CD4-positive, alpha-beta T cell treated with Interleukin-6 for 4 hours (primary cell): ENCODE measurements at regions not wholly inside any gene's neighbourhood (a gene's known extent, or its start where the extent isn't known, plus 50 kb on each side); places are given as distances from the start of the nearest gene placed in this dataset.

ENCODE experiments used
- DNase-seq: peaks from one replicate; pipeline ENCODE4 v3.0.0-alpha.2; 2020; ENCODE audit warnings: mixed read lengths

DNA sequence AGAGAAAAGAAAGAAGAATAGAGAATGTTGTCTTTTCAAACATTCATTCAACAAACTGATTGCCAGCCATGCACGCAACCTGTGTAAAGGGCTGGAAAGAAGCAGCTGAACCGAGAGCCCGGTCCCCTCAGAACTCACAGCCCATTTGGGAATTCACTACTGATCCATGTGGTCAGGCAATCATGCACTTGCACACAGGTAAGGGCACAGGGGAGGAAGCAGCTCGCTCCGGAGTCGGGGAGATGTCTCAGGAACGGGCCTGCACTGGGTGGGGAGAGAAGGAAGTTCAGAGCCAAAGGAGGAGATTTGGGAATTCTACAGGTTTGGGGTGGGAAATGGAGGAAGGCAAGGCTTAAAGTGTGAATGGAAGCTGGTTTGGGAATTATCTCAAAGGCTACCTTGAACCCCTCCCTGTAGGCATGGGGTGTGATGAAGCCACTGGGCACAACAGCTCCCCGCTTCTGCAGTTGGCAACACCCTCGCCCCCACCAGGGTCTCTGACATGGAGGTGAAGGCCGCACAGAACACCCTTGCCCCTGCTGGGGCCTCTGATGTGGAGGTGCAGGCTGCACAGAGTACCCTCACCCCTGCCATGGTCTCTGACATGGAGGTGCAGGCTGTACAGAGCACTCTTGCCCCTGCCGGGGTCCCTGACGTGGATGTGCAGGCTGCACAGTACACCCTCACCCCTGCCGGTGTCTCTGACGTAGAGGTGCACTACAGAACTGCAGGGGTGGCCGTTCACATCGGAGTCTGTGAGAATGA is 194.4 kb upstream of the RNF32 start:
- no peak for DNase-seq

DNA sequence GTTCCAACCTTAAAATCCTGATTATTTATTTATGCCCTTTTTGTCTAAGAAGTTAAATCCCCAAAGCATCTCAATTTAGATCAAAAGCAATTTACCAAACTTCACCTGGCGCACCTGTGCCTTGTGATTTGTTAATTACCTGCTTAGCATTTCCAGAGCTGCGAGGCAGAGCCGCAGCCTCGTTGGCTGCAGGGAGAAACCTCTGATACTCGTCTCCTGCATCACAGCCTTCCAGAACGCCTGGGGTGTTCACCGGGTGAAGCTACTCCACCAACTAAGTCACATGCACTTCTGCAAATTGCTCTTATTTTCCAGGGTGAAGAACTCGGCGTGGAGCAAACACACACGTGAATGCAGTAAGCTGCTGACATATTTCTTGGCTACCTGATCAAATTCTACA is 198.1 kb upstream of the RNF32 start:
- DNase-seq: no peak

DNA sequence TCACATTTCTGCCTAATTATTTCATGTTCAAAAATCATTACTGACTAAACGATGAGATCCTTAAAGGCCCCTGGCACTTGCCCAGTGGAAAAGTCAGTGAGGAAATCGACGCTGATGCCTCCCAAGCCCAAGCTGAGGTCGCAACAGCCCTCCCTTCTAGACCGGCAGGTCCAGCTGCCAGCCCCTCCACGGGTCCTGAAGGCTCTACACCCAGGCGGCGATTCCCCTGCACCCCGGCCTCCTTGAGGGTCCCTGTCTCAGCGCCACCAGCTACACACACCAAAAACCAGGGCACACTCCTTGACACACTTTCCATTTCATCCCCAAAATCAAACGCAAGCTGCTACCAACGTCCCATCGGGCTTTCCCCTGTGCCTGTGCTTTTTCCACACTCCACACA is 200.1 kb upstream of the RNF32 start:
- no peak for DNase-seq

DNA sequence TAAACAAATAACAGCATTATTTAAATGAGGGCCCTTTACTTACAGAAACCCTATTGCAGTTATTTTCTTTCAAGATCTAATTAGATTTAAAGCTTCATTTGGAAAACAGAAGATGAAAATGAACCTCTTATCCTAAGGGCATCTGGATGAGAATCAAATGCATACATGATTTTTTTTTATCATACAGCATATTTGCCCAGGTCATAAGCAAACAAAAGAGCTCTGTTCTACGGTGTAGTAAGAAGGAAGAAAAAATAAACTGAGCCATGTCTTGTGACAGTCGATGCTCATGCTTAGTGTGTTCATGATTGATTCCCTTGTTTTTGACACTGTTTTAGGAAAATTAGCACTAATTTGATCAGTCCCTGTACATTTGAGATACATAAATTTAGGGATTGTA is 202.6 kb upstream of the RNF32 start:
- DNase-seq: no peak

DNA sequence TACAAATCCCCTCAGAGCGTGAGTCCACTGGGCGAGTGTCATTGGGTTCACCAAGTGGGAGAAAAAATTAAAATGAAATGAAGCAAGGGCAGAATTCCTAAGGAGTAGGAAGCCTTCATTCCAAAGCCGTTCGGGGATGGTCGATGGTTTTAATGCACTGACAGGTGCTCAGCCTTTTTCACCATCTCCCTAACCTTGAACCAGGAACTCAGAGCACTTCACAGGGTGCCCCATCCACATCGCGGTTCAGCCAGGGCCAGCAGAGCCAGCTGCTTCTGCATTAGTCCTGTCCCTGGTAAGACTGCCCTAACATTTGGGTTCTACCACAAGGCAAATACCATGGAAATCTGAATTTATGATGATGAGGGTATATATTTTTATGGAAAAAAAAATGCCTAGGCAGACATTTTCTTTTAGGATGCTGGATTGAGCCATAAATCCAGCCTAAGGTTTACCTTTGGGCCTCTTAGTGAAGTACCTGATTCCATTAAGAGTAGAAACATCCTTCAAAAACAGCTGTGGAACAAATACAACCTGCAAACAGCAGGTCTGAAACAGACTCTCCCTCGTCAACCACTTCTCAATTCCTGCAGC is 203.5 kb upstream of the RNF32 start:
- no peak for DNase-seq

DNA sequence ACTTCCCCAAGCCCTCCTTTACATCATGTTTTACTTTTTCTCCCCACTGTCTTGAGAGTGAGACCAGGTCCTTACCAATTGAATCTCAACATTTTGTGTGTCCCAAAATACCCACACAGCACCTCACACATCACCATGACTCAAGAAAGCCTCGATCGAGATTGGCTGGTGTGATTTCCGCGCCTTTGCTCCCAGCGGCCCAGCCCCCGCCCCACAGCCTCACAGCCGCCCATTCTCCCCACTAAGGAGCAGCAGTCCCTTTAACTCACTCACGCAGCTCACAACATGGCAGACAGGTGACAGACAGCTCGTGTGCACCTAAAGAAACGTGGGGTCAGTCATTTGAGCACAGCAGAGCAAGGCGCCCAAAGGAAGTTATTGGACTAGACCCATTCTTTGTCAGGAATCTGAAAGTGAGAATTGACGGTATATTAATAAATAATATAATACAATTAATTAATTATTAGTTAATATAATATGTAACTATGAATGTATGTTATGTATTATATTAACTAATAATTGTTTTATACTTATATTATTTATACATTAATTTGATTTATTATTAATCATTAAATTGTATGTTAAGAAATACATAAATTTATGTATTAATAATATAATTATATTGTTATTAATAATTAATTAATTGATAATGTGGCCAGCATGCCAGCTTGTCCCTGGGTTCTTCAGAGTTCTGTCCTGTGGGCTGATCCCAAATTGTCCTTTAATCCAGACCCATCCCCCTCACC is 204.9 kb upstream of the RNF32 start:
- DNase-seq: no peak

DNA sequence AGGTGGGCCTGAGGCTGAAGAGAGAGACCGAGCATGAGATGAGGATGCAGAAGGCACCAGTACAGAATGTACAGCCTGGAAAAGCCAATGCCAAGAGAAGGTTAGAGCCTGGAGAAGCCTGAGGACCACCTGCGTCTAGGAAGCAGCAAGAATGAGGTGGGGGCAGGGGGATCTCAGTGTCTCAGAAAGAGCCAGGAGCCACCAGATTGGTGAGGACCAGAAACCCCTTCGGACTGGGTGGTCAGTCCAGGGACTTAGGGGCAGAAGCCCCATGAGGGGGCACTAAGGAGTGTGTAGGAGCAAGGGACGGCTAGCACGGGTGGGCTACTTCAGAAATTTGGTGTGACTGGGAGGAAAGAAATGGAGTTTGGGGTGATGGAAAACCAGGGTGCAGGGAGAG is 205.9 kb upstream of the RNF32 start:
- no peak for DNase-seq

DNA sequence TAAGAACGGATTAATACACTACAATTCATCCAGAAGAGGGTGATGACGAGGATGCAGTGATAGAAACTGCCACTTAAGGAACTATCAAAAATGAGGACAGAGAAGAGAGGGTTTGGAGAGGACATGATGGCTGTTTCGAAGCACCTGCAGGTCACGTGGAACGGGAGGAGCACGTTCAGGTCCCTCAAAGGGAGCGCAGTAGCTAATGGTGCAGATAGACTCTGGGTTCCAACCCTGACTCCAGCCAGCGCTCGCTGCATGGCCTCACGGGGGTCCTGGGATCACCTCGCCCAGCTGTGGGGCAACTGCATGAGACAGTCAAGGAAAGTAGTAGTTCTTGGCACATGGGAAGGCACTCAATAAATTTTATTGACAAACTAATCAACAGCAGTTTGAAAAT is 208.6 kb upstream of the RNF32 start:
- DNase-seq: no peak

DNA sequence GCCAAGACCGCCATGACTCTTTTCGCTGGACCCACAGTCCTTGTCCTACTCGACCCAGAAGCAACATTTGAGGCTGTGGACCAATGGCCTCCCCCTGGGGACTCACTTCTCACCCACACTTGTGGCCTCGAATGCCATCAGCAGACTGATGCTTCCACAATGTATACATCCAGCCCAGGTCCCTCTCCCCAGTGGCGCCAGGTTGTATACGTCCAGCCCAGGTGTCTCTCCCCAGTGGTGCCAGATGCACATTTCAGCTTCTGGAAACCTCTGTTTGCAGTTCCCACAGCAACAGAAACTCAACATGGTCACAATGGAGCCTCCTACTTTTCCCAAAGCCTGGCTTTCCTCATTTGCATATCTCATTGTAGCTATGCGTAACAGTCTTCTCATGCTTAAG is 210.5 kb upstream of the RNF32 start:
- no peak for DNase-seq

DNA sequence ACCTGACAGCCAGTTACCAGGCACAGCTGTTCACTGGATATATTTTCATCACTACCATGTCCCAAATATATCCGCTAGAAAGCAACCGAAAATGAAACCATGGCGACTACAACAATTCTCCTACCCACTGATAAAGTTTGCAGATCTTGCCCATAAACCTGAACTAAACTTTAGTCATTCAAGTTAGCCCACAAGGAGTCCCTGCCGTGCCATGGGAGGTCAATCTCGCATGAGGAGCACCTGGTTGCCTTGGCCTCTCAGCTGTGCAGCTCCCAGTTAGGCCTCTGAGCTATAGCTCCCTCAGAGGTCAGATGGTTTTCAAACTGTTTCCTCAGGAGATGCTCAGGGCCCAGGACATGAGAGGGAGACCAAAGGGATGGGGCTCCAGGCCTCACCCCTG is 211.1 kb upstream of the RNF32 start:
- no peak for DNase-seq

DNA sequence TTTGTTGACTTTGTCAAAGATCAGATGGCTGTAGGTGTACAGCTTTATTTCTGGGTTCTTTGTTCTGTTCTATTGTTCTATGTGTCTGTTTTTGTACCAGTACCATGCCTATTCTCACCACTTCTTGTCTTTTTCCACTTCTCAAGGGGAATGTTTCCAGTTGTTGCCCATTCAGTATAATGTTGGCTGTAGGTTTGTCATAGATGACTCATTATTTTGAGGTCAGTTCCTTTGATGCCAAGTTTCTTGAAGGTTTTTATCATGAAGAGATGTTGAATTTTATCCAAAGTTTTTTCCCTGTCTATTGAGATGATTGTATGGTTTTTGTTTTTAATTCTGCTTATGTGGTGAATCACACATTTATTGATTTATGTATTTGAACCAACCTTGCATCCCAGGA is 216.7 kb upstream of the RNF32 start:
- DNase-seq: no peak

DNA sequence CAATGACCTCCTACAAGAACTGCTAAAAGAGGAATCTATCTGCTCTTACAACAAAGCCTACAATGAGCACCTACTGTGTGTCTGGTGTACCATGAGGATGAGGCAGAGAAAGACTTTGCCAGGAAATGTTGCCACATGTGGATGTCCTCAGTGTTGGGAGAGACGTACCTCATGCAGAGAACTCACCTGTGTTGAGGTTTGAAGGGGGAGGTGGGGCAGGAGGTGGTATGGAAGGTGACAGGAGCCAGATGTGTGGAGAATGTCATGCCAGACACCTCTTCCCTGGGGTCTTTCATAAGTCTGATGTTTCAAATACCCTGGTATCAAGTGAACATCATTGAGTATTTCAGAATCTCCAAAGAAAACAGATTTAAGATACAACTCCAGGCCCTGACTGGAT is 220.1 kb upstream of the RNF32 start:
- no peak for DNase-seq

DNA sequence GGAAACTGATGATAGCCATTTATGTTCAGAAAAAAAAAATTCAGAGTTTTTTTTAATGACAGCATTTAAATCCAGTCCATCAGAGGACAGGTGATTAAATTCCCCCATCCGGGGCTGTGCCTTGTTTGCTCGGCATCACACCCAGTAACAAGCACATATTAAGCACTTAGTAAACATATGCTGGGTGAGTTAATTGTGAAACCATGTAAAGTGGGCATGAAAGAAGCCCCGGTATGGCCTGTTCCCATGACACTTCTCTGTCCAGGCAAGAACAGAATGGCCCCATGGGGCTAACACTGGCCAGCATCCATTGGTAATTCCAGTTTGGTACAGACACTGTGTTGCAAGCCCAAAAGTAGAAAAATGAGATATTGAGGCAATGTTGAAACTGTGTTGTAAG is 220.8 kb upstream of the RNF32 start:
- DNase-seq: no peak

DNA sequence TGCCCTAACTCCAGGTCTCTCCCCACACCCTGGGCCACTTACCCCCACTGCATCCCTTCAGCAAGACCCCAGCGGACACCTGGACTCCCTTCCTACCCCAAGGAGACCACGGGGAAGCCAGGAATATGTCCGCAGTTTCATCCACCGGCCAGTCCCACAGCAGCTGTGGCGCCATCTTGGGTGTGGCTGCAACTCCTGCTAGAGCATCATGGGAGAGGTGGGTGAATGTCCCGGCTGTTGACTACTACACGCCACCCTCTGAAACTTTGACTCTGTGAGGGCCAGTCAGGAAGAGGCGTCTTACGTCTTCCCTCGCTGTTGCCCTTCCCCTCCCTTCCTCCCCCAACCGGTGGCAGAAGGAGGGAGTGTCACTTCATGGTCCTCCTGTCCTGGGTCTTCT is 238.3 kb upstream of the RNF32 start:
- no peak for DNase-seq

DNA sequence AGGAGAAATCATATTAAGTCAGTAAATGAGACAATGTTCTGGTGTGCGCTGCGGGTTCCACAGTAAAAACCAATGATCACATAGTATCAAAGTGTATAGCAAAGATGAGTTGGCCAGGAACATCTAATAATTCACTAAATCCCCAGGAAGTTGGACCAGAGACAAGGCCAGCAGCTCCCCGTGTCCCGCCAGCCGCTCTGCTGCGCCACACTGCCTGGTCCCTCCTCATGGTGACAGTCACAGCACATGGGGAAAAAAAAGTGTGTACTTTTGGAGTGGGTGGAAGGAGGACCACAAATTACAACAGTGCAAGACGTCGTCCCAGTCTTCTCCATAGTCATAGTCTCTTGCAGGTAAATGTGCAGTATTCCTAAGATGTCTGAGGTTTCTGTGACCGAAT is 239.0 kb upstream of the RNF32 start:
- no peak for DNase-seq

DNA sequence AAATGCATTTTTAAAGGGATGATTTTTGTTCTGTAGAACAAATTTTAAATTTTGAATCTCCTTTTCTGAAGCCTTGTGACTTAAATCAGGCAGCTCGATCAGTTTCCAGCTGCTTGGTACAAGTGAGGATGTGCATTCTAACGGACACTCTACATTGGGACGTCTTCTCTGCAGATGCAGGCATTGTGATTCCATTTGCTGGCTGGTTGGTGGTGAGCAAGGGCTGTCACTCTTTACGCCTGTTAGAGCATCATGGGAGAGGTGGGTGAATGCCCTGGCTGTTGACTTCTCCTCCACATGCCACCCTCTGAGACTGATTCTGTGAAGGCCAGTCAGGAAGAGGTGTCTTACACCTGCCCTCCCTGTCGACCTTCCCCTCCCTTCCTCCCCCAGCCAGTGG is 240.5 kb upstream of the RNF32 start:
- DNase-seq: no peak

DNA sequence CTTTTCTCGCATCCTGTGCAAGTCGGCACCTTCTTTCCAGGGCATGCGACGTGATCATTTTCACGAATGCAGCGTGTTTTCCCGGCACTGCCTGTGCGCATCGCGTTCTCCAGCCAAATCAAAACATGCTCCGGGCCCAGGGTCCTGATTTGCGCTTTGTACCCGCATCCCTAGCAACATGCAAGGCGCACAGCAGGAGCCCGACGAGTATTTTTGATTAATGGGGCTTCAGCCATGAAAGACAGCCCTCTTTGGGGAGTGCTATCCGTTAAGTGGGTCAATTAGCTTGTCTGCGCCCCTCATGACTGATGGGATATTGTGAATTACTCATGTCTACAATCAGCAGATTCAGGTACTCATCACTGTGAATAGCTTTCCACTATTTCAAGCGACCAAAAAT is 243.3 kb upstream of the RNF32 start:
- no peak for DNase-seq

DNA sequence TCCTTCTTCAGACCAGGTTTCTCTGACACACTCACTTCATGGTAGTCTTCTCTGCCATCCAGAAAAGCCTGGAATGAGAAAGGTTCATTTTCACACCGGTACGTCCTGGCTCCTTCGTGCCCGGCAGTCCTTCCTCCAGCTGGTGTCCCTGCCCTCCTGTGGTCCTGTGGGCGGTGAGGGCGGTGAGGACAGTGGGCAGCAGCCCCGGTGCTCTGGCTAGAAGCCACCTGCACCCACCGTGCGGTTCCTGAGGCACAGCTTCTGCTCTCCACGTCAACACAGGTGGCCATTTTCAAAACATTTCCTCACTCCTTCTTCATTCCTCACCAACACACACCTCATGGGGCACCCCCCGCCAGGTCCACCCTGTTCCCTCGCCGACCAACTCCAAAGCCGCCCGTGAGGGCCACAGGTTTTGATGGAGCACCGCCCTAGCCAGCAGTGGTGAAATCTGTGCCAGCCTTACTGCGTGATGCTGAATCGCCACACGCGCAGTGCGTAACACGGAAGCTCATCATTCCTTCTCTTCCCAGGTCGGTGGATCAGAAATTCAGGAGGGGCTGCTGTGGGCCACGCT is 251.4 kb upstream of the RNF32 start:
- no peak for DNase-seq

DNA sequence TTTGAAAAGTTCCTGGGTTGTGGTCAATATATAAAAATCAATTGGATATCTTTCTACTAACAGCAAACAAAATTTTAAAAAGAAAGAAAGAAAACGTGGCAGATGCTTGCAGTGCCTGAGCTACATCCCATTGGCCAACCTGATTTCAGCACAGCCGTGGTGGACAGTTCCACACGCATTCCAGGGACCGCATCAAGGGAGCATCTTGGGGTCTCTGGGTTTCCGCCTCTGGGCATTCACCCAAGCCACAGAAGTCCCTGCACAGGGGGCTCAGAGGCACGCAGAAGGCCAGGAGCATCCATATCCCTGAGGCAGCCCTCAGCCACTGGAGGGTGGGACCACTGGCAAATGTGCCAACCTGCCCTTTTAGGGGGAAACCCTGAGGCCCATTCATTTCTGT is 254.5 kb upstream of the RNF32 start:
- no peak for DNase-seq

DNA sequence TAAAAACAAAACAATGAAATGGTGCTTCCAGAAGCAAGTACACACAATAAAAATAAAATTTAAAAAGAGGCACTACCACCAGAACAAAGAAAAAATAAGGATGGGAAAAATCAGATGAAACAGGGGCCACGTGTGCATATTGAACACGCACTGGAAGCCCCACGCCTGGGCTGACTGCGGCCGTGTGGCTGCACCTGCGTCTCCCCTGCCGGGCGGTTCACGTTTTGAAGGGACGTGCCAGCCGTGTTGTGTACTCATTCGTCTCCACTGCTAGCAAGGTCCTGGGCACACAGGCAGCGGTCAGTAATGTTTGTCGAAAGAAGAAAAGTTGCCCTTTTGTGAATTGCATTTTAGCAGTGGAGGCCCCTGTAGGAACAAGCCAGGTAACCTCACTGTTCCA is 255.9 kb upstream of the RNF32 start:
- no peak for DNase-seq

DNA sequence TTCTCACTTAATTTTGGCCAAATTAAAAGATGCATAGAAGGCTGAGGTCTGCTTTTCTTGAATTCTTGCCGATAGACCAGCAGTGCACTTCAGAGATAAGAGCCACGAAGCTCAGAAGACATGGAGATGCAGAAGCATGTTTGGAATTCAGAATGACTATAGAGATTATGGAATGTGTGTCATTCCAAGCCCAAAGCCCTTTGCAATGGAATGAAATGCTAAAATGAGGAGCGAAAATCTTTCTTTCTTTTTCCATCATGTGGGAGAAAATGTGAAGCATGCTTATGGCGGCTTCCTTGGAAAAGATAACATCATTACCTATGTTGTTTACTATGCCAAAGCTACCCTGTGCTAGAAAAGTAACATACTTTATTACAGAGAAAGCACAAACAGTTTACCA is 257.0 kb upstream of the RNF32 start:
- DNase-seq: no peak

DNA sequence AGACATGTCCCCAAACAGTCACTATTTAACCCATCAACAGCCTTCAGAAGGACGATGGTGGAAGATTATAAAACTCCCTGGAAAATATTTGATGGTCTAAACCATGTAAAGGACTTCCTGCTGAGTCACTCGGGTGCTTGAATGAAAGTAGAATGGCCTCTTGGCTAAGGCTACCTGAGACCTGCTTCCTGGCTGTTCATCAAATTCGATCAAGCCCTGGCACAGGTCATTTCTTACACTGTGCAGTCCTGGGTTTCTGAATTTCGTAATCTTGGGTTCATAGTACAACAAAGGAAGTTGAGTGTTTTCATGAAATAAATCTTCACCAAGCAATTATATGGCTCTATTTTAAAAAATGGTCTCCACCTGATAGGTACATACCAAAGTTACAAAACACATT is 260.3 kb upstream of the RNF32 start:
- no peak for DNase-seq

DNA sequence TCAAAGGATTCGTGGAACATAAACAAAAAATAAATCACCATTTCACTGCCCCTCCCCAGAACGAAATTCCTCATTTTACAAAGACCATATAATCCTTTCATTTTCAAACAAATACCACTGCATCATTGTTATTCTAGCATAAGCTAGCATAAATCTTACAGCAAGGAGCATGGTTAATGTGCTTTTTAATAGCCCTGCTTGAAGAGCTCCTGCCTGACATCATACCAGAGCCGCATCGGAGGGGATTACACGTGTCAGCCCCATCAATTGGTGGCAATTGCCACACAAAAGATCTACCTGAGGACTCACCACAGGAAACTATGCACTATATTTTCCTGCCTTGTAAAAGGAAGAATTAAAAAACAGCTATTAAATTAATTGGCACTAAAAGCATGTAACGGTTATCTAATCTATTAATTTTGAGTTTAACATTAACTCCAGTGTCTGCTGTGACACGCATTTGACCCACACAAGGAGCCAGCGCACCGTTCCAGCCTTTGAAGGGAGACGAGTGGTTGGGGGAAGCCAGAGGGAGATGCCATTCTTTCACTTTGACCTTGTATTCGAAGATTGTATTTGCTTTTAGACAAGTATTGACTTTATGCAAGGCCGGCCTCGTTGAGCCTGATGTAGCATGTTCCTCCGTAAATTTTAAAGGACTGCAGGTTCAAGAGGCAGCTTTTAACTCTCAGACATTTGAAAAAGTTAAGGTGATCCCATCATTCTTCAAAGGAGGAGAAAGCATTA is 261.1 kb upstream of the RNF32 start:
- no peak for DNase-seq
